ENCODE measurements at regions not wholly inside any gene's neighbourhood (a gene's known extent, or its start where the extent isn't known, plus 50 kb on each side); places are given as distances from the start of the nearest gene placed in this dataset.

DNA sequence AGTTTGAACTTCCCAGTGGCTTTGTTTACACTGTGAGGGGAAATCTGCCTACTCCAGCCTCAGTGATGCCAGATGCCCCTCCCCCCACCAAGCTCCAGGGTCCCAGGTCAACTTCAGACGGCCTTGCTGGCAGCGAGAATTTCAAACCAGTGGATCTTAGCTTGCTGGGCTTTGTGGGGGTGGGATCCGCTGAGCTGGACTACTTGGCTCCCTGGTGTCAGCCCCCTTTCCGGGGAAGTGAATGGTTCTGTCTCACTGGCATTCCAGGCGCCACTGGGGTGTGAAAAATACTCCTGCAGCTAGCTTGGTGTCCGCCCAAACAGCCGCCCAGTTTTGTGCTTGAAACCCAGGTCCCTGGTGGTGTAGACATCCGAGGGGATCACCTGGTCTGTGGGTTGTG lies 70.0 kb upstream of the NEUROD1 start:
- Histone ChIP-seq H3K4me3 (replicated peaks in 1 of 4; ENCODE audit: control extremely low read depth in 1 of 4, insufficient read depth in 1 of 4, low read depth in 3 of 4, low read length in 4 of 4) (no peak overlapping the region), H3K4me1 (ENCODE audit: control insufficient read depth, extremely low read depth, insufficient read depth, low read length) (no peaks in the 10 kb centered on the region), H3K4me2 (ENCODE audit: extremely low read depth, insufficient read depth, low read length) (no peak overlapping the region), H3K9ac (ENCODE audit: insufficient read depth, low read length) (no peak overlapping the region), H2AFZ (ENCODE audit: low read length) (no peak overlapping the region), H4K20me1 (ENCODE audit: control insufficient read depth, extremely low read depth, insufficient read depth, low read length) (no peaks in the 10 kb centered on the region), H3K36me3 (ENCODE audit: control insufficient read depth, insufficient read depth, low read length) (no peaks in the 10 kb centered on the region), H3K79me2 (ENCODE audit: control insufficient read depth, insufficient read depth, low read length) (no peaks in the 10 kb centered on the region), H3K27me3 (ENCODE audit: control insufficient read depth, insufficient read depth, low read length) (no peaks in the 10 kb centered on the region), H3K9me3 (ENCODE audit: control insufficient read depth, insufficient read depth, low read depth, low read length) (no peaks in the 10 kb centered on the region), H3K27ac (ENCODE audit: insufficient read depth, low read length) (no peak overlapping the region)
- no peak for DNase-seq (ENCODE audit: low read depth in 2 of 2)
- TF ChIP-seq EZH2 (IDR thresholded peaks at IDR 0.05; ENCODE audit: low read length, missing control alignments): no peak
- TF ChIP-seq, protein P1, sequence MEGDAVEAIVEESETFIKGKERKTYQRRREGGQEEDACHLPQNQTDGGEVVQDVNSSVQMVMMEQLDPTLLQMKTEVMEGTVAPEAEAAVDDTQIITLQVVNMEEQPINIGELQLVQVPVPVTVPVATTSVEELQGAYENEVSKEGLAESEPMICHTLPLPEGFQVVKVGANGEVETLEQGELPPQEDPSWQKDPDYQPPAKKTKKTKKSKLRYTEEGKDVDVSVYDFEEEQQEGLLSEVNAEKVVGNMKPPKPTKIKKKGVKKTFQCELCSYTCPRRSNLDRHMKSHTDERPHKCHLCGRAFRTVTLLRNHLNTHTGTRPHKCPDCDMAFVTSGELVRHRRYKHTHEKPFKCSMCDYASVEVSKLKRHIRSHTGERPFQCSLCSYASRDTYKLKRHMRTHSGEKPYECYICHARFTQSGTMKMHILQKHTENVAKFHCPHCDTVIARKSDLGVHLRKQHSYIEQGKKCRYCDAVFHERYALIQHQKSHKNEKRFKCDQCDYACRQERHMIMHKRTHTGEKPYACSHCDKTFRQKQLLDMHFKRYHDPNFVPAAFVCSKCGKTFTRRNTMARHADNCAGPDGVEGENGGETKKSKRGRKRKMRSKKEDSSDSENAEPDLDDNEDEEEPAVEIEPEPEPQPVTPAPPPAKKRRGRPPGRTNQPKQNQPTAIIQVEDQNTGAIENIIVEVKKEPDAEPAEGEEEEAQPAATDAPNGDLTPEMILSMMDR (conservative IDR thresholded peaks at IDR 0.05 in 1 of 2, IDR thresholded peaks at IDR 0.05 in 1 of 2; ENCODE audit: low read depth in 1 of 2, low read length in 2 of 2): no peak

DNA sequence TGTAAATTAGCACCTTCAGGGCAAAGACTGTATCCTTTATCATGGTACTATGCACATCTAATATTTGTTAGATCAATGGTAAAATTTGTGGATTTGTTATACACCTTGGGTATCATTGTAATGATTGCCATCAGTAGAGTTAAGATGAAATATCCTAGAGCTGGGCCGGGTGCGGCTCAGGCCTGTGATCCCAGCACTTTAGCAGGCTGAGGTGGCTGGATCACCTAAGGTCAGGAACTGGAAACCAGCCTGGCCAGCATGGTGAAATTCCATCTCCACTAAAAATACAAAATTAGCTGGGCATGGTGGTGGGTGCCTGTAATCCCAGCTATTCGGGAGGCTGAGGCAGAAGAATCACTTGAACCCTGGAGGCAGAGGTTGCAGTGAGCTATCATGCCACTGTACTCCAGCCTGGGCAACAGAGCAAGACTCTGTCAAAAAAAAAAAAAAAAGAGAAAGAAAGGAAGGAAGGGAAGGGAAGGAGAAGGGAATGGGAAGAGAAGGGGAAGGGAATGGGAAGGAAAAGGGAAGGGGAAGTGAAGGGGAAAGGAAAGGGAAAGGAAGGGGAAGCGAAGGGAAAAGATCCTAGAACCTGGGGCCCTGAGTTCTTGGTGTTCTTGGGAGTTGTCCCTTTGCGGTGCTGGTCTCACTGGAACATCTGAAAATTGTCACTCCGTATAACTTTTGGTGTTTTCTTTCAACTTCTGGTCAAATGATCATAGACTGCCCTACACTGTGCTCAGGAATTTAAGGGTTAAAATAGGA lies 71.1 kb upstream of the NEUROD1 start:
- no peak overlapping the region for H3K4me3 ChIP-seq (replicated peaks in 1 of 4; ENCODE audit: control extremely low read depth in 1 of 4, insufficient read depth in 1 of 4, low read depth in 3 of 4, low read length in 4 of 4)
- TF ChIP-seq, protein P1 (conservative IDR thresholded peaks at IDR 0.05 in 1 of 2, IDR thresholded peaks at IDR 0.05 in 1 of 2; ENCODE audit: low read depth in 1 of 2, low read length in 2 of 2): no peak
- TF ChIP-seq EZH2 (IDR thresholded peaks at IDR 0.05; ENCODE audit: low read length, missing control alignments): no peak
- DNase-seq (ENCODE audit: low read depth in 2 of 2): no peak

DNA sequence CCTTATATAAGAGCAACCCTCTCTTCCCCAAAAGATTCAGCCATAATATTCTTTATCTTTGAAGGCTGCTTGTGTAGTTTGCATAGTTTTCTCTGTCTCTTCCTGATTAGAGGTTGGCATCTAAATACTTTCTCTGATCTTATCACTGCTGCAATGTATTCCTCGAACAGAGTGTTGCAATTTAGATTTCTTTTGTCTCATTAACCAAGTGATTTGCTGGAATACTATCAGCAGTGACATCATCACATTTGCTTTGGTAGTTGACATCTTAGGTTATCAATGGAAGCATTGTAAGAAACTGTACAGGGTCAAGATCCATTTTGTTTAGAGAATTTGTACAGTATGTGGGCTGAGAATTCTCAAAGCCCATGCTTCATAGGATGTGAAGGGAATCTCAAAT lies 72.0 kb upstream of the NEUROD1 start:
- TF ChIP-seq EZH2 (IDR thresholded peaks at IDR 0.05; ENCODE audit: low read length, missing control alignments): no peak
- TF ChIP-seq, protein P1 (conservative IDR thresholded peaks at IDR 0.05 in 1 of 2, IDR thresholded peaks at IDR 0.05 in 1 of 2; ENCODE audit: low read depth in 1 of 2, low read length in 2 of 2): no peak
- no peaks in the 10 kb centered on the region for H3K9me3 ChIP-seq (ENCODE audit: control insufficient read depth, insufficient read depth, low read depth, low read length)
- H3K9ac ChIP-seq (ENCODE audit: insufficient read depth, low read length): no peak overlapping the region
- H3K4me2 ChIP-seq (ENCODE audit: extremely low read depth, insufficient read depth, low read length): no peak overlapping the region
- H3K79me2 ChIP-seq (ENCODE audit: control insufficient read depth, insufficient read depth, low read length): no peaks in the 10 kb centered on the region
- H2AFZ ChIP-seq (ENCODE audit: low read length): no peak overlapping the region
- H3K4me1 ChIP-seq (ENCODE audit: control insufficient read depth, extremely low read depth, insufficient read depth, low read length): no peaks in the 10 kb centered on the region
- no peaks in the 10 kb centered on the region for H4K20me1 ChIP-seq (ENCODE audit: control insufficient read depth, extremely low read depth, insufficient read depth, low read length)
- no peaks in the 10 kb centered on the region for H3K36me3 ChIP-seq (ENCODE audit: control insufficient read depth, insufficient read depth, low read length)
- H3K27me3 ChIP-seq (ENCODE audit: control insufficient read depth, insufficient read depth, low read length): no peaks in the 10 kb centered on the region
- no peak overlapping the region for H3K27ac ChIP-seq (ENCODE audit: insufficient read depth, low read length)
- DNase-seq (ENCODE audit: low read depth in 2 of 2): peak in 1 of 2 donors; percentile 65
- H3K4me3 ChIP-seq (replicated peaks in 1 of 4; ENCODE audit: control extremely low read depth in 1 of 4, insufficient read depth in 1 of 4, low read depth in 3 of 4, low read length in 4 of 4): no peak overlapping the region

More for the DNA sequence above, 71.1 kb upstream of the NEUROD1 start:
- Histone ChIP-seq H3K27me3 (ENCODE audit: control insufficient read depth, insufficient read depth, low read length) (no peaks in the 10 kb centered on the region), H3K9ac (ENCODE audit: insufficient read depth, low read length) (no peak overlapping the region), H3K36me3 (ENCODE audit: control insufficient read depth, insufficient read depth, low read length) (no peaks in the 10 kb centered on the region), H3K79me2 (ENCODE audit: control insufficient read depth, insufficient read depth, low read length) (no peaks in the 10 kb centered on the region), H4K20me1 (ENCODE audit: control insufficient read depth, extremely low read depth, insufficient read depth, low read length) (no peaks in the 10 kb centered on the region), H3K9me3 (ENCODE audit: control insufficient read depth, insufficient read depth, low read depth, low read length) (no peaks in the 10 kb centered on the region), H3K27ac (ENCODE audit: insufficient read depth, low read length) (no peak overlapping the region), H3K4me1 (ENCODE audit: control insufficient read depth, extremely low read depth, insufficient read depth, low read length) (no peaks in the 10 kb centered on the region), H3K4me2 (ENCODE audit: extremely low read depth, insufficient read depth, low read length) (no peak overlapping the region), H2AFZ (ENCODE audit: low read length) (no peak overlapping the region)

Data from fibroblast of lung (primary cell).